ENCODE measurements at regions not wholly inside any gene's neighbourhood (a gene's known extent, or its start where the extent isn't known, plus 50 kb on each side); places are given as distances from the start of the nearest gene placed in this dataset.

GRCh38 chr5:85305766-85306165, 921.1 kb upstream of the EDIL3 start:
- H3K79me2 ChIP-seq (ENCODE audit: control insufficient read depth, insufficient read depth, low read length) = no peaks in the 10 kb centered on the region
- no TSS peak for BruUV-seq (replicated peaks)
- H3K4me2 ChIP-seq (ENCODE audit: insufficient read depth, low read length) = no peak overlapping the region
- no peaks in the 10 kb centered on the region for H3K27me3 ChIP-seq (ENCODE audit: control insufficient read depth in 2 of 2, insufficient read depth in 2 of 2, low read length in 2 of 2)
- H3K9me3 ChIP-seq (replicated peaks; ENCODE audit: control insufficient read depth, insufficient read depth, low read depth, low read length) = no peaks in the 10 kb centered on the region
- H2AFZ ChIP-seq (ENCODE audit: low read depth, low read length) = no peak overlapping the region
- 6% methylated on average over 3 of the region's 3 CpGs for WGBS (ENCODE audit: insufficient coverage, low coverage, missing lambda C conversion rate)
- DNase-seq (ENCODE audit: extremely low read depth in 1 of 4, low spot score in 3 of 4) (no peak), FAIRE-seq (no peak), ATAC-seq (no peak)
- CTCF ChIA-PET (ENCODE audit: low intra/inter-chr PET ratio) = no interaction called here
- POLR2A ChIA-PET = no interaction called here
- no peaks in the 10 kb centered on the region for H4K20me1 ChIP-seq (replicated peaks; ENCODE audit: control insufficient read depth, insufficient read depth, low read length)
- H3K9ac ChIP-seq (ENCODE audit: insufficient read depth in 1 of 2, low read depth in 2 of 2, low read length in 2 of 2) = no peak overlapping the region
- no peaks in the 10 kb centered on the region for H3K4me1 ChIP-seq (replicated peaks in 1 of 2; ENCODE audit: control insufficient read depth in 2 of 2, insufficient read depth in 2 of 2, low read length in 2 of 2)
- in situ Hi-C loops (cut with MboI) = no loop called here
- H3K9me1 ChIP-seq (ENCODE audit: control insufficient read depth, insufficient read depth, low read length) = no peaks in the 10 kb centered on the region
- no peak overlapping the region for H3K4me3 ChIP-seq
- intact Hi-C loops (cut with micrococcal nuclease) = no loop called here
- no peaks in the 10 kb centered on the region for H3K36me3 ChIP-seq (ENCODE audit: control insufficient read depth, insufficient read depth, low read length)
- no peak overlapping the region for H3K27ac ChIP-seq (ENCODE audit: extremely low read depth, low read depth, low read length)
- TF ChIP-seq ZNF766 (CRISPR knock-in tag; conservative IDR thresholded peaks at IDR 0.05) = no peak
- TF ChIP-seq RBBP5 (IDR thresholded peaks at IDR 0.05; ENCODE audit: borderline replicate concordance, insufficient read depth, low read length, poor library complexity, severe bottlenecking) = no peak
- TF ChIP-seq, protein P1, sequence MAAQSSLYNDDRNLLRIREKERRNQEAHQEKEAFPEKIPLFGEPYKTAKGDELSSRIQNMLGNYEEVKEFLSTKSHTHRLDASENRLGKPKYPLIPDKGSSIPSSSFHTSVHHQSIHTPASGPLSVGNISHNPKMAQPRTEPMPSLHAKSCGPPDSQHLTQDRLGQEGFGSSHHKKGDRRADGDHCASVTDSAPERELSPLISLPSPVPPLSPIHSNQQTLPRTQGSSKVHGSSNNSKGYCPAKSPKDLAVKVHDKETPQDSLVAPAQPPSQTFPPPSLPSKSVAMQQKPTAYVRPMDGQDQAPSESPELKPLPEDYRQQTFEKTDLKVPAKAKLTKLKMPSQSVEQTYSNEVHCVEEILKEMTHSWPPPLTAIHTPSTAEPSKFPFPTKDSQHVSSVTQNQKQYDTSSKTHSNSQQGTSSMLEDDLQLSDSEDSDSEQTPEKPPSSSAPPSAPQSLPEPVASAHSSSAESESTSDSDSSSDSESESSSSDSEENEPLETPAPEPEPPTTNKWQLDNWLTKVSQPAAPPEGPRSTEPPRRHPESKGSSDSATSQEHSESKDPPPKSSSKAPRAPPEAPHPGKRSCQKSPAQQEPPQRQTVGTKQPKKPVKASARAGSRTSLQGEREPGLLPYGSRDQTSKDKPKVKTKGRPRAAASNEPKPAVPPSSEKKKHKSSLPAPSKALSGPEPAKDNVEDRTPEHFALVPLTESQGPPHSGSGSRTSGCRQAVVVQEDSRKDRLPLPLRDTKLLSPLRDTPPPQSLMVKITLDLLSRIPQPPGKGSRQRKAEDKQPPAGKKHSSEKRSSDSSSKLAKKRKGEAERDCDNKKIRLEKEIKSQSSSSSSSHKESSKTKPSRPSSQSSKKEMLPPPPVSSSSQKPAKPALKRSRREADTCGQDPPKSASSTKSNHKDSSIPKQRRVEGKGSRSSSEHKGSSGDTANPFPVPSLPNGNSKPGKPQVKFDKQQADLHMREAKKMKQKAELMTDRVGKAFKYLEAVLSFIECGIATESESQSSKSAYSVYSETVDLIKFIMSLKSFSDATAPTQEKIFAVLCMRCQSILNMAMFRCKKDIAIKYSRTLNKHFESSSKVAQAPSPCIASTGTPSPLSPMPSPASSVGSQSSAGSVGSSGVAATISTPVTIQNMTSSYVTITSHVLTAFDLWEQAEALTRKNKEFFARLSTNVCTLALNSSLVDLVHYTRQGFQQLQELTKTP (IDR thresholded peaks at IDR 0.05; ENCODE audit: low read depth in 1 of 2, partially characterized antibody in 2 of 2) = no peak
- no peak for TF ChIP-seq FOXP1 (CRISPR knock-in tag; IDR thresholded peaks at IDR 0.05)
- TF ChIP-seq ZNF175 (CRISPR knock-in tag; IDR thresholded peaks at IDR 0.05; ENCODE audit: low read depth) = no peak
- TF ChIP-seq MTA2 (IDR thresholded peaks at IDR 0.05; ENCODE audit: low read depth) = no peak
- no peak for TF ChIP-seq YY1 (IDR thresholded peaks at IDR 0.05; ENCODE audit: borderline replicate concordance in 1 of 3, control insufficient read depth in 1 of 3, extremely low read depth in 1 of 3, insufficient read depth in 3 of 3, insufficient read length in 1 of 3, insufficient replicate concordance in 2 of 3, low read depth in 1 of 3, low read length in 2 of 3)
- TF ChIP-seq ZNF75A (CRISPR knock-in tag; IDR thresholded peaks at IDR 0.05) = no peak
- TF ChIP-seq GABPB1 (CRISPR knock-in tag; IDR thresholded peaks at IDR 0.05) = no peak
- no peak for TF ChIP-seq ARHGAP35 (IDR thresholded peaks at IDR 0.05; ENCODE audit: partially characterized antibody)
- no peak for TF ChIP-seq RNF219 (CRISPR knock-in tag; IDR thresholded peaks at IDR 0.05)
- no peak for TF ChIP-seq STAT5B (CRISPR knock-in tag; IDR thresholded peaks at IDR 0.05)
- TF ChIP-seq FOXA1 (IDR thresholded peaks at IDR 0.05; ENCODE audit: borderline replicate concordance) = no peak
- no peak for TF ChIP-seq ZFP30 (CRISPR knock-in tag; IDR thresholded peaks at IDR 0.05; ENCODE audit: borderline replicate concordance)
- TF ChIP-seq, protein P2, sequence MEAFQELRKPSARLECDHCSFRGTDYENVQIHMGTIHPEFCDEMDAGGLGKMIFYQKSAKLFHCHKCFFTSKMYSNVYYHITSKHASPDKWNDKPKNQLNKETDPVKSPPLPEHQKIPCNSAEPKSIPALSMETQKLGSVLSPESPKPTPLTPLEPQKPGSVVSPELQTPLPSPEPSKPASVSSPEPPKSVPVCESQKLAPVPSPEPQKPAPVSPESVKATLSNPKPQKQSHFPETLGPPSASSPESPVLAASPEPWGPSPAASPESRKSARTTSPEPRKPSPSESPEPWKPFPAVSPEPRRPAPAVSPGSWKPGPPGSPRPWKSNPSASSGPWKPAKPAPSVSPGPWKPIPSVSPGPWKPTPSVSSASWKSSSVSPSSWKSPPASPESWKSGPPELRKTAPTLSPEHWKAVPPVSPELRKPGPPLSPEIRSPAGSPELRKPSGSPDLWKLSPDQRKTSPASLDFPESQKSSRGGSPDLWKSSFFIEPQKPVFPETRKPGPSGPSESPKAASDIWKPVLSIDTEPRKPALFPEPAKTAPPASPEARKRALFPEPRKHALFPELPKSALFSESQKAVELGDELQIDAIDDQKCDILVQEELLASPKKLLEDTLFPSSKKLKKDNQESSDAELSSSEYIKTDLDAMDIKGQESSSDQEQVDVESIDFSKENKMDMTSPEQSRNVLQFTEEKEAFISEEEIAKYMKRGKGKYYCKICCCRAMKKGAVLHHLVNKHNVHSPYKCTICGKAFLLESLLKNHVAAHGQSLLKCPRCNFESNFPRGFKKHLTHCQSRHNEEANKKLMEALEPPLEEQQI (IDR thresholded peaks at IDR 0.05) = no peak
